Panc1 (cell line): ENCODE measurements at regions not wholly inside any gene's neighbourhood (a gene's known extent, or its start where the extent isn't known, plus 50 kb on each side); places are given as distances from the start of the nearest gene placed in this dataset.

Experiments
- ATAC-seq: fragments of 200-7000 bp; cut with Tn5 transposase; 2 replicates; pipeline ENCODE4 v1.9.1; 2020; ENCODE audit warnings: mild to moderate bottlenecking, moderate library complexity
- BruUV-seq: library from RNA; stranded (reverse); fragments of 400-500 nt; replicated peaks from 2 replicates; lab custom pipeline; 2021; lab: Mats Ljungman, UMichigan
- CTCF ChIA-PET: fragments of 300-600 bp; sonication (Branson Sonifier 250); formaldehyde crosslinking; loops from one replicate; lab custom pipeline; 2022; ENCODE audit warnings: antibody characterized with exemption; lab: Charles Lee
- POLR2A ChIA-PET: fragments of 300-600 bp; sonication (Branson Sonifier 250); formaldehyde crosslinking; loops from one replicate; lab custom pipeline; 2022; ENCODE audit warnings: antibody characterized with exemption; lab: Charles Lee
- DNase-seq: peaks from one replicate; pipeline ENCODE4 v3.0.0-alpha.2; 2010; ENCODE audit warnings: low read depth, low spot score
- H3K27ac ChIP-seq: 2 replicates; pipeline ENCODE4 v1.5.1; 2011; ENCODE audit warnings: mild to moderate bottlenecking, low read length, inconsistent platforms
- H3K27me3 ChIP-seq: fragments of 200-500 bp; sonication (Bioruptor generic); 2 replicates; pipeline ENCODE4 v1.6.0; 2014; ENCODE audit warnings: low read length, inconsistent platforms; ENCODE audit not compliant: control insufficient read depth, insufficient read depth
- H3K36me3 ChIP-seq: fragments of 200-500 bp; sonication (Bioruptor generic); 2 replicates; pipeline ENCODE4 v1.5.1; 2014; ENCODE audit warnings: inconsistent platforms, mild to moderate bottlenecking, low read length, moderate library complexity; ENCODE audit not compliant: control insufficient read depth, insufficient read depth
- H3K4me1 ChIP-seq: 2 replicates; pipeline ENCODE4 v1.5.1; 2011; ENCODE audit warnings: inconsistent platforms, mild to moderate bottlenecking, low read length, moderate library complexity; ENCODE audit not compliant: control insufficient read depth, insufficient read depth
- H3K4me3 ChIP-seq, 2 experiments: 2 replicates each; pipeline ENCODE4 v1.5.1; 2011 to 2012; ENCODE audit warnings: low read depth in 2 of 2, low read length in 2 of 2, mild to moderate bottlenecking in 2 of 2, inconsistent platforms in 1 of 2, moderate library complexity in 1 of 2
- H3K9me3 ChIP-seq: fragments of 200-500 bp; sonication (Bioruptor generic); 2 replicates; pipeline ENCODE4 v1.5.1; 2014; ENCODE audit warnings: low read depth, mild to moderate bottlenecking, inconsistent platforms, low read length, moderate library complexity; ENCODE audit not compliant: control insufficient read depth, insufficient read depth
- POLR2AphosphoS5 ChIP-seq: IDR thresholded peaks from 2 replicates; pipeline ENCODE4 v1.6.1; 2012; ENCODE audit warnings: mild to moderate bottlenecking, low read depth, low read length, moderate library complexity
- SIN3A ChIP-seq: IDR thresholded peaks from 2 replicates; pipeline ENCODE4 v1.6.1; 2012; ENCODE audit warnings: low read depth, mild to moderate bottlenecking, low read length, moderate library complexity, borderline replicate concordance; ENCODE audit not compliant: insufficient read depth
- TCF7L2 ChIP-seq: IDR thresholded peaks from 2 replicates; pipeline ENCODE4 v1.6.1; 2011; ENCODE audit warnings: mild to moderate bottlenecking, low read depth, low read length, inconsistent platforms
- in situ Hi-C: cut with HindIII; loops from 2 replicates; pipeline ENCODE4 v1.10.0; 2016; ENCODE audit warnings: low sequenced_read_pairs, low pct_unique_long_range_greater_than_20kb
- intact Hi-C: fragments of 100-400 bp; cut with micrococcal nuclease; formaldehyde crosslinking; loops from one replicate; pipeline ENCODE4 v1.10.0; 2022; ENCODE audit not compliant: unreplicated experiment
- TF ChIP-seq, protein P1 (sequence below): fragments of 450-650 bp; IDR thresholded peaks from 2 replicates; pipeline ENCODE4 v1.5.1; 2017; ENCODE audit warnings: mild to moderate bottlenecking
- TF ChIP-seq, protein P2 (sequence below), 2 experiments: IDR thresholded peaks; 2 replicates each; pipeline ENCODE4 v1.6.1; 2011 to 2012; ENCODE audit warnings: low read depth in 2 of 2, control low read depth in 1 of 2, low read length in 1 of 2, mild to moderate bottlenecking in 1 of 2, moderate library complexity in 1 of 2; ENCODE audit not compliant: insufficient read depth in 1 of 2

DNA sequence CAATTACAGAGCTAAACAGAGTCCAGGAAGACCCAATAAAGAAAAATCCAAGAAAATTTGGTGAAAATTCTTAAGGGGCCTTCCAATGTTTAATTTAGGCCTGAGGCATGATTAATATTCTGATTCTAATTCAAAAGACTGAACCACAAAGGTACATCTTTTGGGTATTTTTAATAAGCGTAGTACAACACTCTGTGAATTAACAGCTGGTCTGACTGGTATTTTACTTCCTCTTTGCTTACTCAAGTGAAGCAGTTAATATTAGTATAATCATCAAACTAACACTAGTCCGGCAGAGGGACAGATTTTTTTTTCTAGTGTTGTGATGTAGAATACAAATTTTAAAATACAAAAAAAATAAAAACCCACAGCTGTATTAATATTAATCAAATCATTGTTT is 652.9 kb downstream of the NR4A2 start:
- no peaks in the 10 kb centered on the region for H3K36me3 ChIP-seq
- in situ Hi-C loops: no loop called here
- DNase-seq: no peak
- ChIA-PET CTCF (no interaction called here), POLR2A (no interaction called here)
- no peaks in the 10 kb centered on the region for H3K9me3 ChIP-seq
- no peak overlapping the region for H3K4me3 ChIP-seq
- intact Hi-C loops: no loop called here
- no peaks in the 10 kb centered on the region for H3K4me1 ChIP-seq
- H3K27ac ChIP-seq: no peak overlapping the region
- TF ChIP-seq, protein P1, sequence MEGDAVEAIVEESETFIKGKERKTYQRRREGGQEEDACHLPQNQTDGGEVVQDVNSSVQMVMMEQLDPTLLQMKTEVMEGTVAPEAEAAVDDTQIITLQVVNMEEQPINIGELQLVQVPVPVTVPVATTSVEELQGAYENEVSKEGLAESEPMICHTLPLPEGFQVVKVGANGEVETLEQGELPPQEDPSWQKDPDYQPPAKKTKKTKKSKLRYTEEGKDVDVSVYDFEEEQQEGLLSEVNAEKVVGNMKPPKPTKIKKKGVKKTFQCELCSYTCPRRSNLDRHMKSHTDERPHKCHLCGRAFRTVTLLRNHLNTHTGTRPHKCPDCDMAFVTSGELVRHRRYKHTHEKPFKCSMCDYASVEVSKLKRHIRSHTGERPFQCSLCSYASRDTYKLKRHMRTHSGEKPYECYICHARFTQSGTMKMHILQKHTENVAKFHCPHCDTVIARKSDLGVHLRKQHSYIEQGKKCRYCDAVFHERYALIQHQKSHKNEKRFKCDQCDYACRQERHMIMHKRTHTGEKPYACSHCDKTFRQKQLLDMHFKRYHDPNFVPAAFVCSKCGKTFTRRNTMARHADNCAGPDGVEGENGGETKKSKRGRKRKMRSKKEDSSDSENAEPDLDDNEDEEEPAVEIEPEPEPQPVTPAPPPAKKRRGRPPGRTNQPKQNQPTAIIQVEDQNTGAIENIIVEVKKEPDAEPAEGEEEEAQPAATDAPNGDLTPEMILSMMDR: no peak
- no peaks in the 10 kb centered on the region for H3K27me3 ChIP-seq
- ATAC-seq: no peak
- no TSS peak for BruUV-seq

DNA sequence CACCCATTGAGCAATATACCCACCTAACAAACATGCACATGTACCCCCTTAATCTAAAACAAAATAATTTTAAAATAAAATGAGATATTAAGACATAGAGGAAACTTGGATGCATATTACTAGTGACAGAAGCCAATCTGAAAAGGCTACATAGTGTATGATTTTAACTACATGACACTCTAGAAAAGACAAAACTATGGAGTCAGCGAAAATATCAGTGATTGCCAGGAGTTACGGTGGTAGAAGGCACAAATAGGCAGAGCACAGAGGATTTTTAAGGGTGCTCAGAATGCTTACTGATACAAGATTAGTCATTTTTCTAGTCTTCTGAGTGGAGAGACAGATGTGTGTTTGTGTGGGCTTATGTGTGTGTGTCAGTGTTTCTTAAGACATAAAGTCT is 656.6 kb downstream of the NR4A2 start:
- ChIA-PET POLR2A (no interaction called here), CTCF (no interaction called here)
- Histone ChIP-seq H3K4me3 (no peak overlapping the region), H3K27me3 (no peaks in the 10 kb centered on the region), H3K9me3 (no peaks in the 10 kb centered on the region), H3K4me1 (no peaks in the 10 kb centered on the region), H3K36me3 (no peaks in the 10 kb centered on the region), H3K27ac (no peak overlapping the region)
- intact Hi-C loops: no loop called here
- no TSS peak for BruUV-seq
- no peak for DNase-seq
- TF ChIP-seq, protein P1: no peak
- TF ChIP-seq TCF7L2: no peak
- no peak for ATAC-seq
- in situ Hi-C loops: no loop called here

DNA sequence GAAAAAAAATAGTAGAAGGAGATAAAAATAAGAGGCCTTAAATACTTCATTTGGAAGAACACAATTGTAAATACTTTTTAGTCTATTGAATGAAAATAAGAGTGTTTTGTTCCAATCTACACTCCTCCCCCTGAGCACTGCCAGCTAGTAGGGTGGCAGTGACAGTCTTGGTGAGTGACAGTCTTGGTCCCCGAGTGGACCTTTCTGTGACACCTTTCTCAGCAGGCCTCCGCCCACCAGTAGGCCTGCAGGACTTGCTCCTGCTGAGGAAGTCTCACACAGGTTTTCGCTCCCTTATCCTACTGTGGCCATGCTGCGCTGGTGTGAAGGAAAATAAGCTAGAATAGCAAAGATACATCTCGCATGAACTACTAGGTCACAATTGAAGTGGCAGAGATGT is 666.8 kb downstream of the NR4A2 start:
- H3K27me3 ChIP-seq: no peaks in the 10 kb centered on the region
- no peaks in the 10 kb centered on the region for H3K36me3 ChIP-seq
- CTCF ChIA-PET: no interaction called here
- ATAC-seq: no peak
- H3K4me3 ChIP-seq: no peak overlapping the region
- in situ Hi-C loops (no loop called here), intact Hi-C loops (no loop called here)
- no peak overlapping the region for H3K27ac ChIP-seq
- TF ChIP-seq POLR2AphosphoS5: no peak
- TF ChIP-seq, protein P1: no peak
- TF ChIP-seq TCF7L2: no peak
- TF ChIP-seq, protein P2, sequence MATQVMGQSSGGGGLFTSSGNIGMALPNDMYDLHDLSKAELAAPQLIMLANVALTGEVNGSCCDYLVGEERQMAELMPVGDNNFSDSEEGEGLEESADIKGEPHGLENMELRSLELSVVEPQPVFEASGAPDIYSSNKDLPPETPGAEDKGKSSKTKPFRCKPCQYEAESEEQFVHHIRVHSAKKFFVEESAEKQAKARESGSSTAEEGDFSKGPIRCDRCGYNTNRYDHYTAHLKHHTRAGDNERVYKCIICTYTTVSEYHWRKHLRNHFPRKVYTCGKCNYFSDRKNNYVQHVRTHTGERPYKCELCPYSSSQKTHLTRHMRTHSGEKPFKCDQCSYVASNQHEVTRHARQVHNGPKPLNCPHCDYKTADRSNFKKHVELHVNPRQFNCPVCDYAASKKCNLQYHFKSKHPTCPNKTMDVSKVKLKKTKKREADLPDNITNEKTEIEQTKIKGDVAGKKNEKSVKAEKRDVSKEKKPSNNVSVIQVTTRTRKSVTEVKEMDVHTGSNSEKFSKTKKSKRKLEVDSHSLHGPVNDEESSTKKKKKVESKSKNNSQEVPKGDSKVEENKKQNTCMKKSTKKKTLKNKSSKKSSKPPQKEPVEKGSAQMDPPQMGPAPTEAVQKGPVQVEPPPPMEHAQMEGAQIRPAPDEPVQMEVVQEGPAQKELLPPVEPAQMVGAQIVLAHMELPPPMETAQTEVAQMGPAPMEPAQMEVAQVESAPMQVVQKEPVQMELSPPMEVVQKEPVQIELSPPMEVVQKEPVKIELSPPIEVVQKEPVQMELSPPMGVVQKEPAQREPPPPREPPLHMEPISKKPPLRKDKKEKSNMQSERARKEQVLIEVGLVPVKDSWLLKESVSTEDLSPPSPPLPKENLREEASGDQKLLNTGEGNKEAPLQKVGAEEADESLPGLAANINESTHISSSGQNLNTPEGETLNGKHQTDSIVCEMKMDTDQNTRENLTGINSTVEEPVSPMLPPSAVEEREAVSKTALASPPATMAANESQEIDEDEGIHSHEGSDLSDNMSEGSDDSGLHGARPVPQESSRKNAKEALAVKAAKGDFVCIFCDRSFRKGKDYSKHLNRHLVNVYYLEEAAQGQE (IDR thresholded peaks at IDR 0.05; ENCODE audit: insufficient read depth in 1 of 2, low read depth in 2 of 2, low read length in 1 of 2): no peak
- no peak for TF ChIP-seq SIN3A
- no peaks in the 10 kb centered on the region for H3K4me1 ChIP-seq
- BruUV-seq: no TSS peak
- no peaks in the 10 kb centered on the region for H3K9me3 ChIP-seq
- POLR2A ChIA-PET: no interaction called here
- no peak for DNase-seq
